Stimulated activated naive CD8-positive, alpha-beta T cell treated with anti-CD3 and anti-CD28 coated beads, Interleukin-15, Interleukin-2, amounts not matched to agents 100 ng/mL and 50 ng/mL, for 24 hours (primary cell): ENCODE measurements at regions not wholly inside any gene's neighbourhood (a gene's known extent, or its start where the extent isn't known, plus 50 kb on each side); places are given as distances from the start of the nearest gene placed in this dataset.

Source experiments
- H3K27ac Mint-ChIP-seq: one replicate; pipeline ENCODE4 v1.8.0; 2021; ENCODE audit warnings: mild to moderate bottlenecking, mixed read lengths
- H3K27me3 Mint-ChIP-seq: one replicate; pipeline ENCODE4 v1.8.0; 2021; ENCODE audit warnings: mixed read lengths
- H3K36me3 Mint-ChIP-seq: one replicate; pipeline ENCODE4 v1.8.0; 2021; ENCODE audit warnings: low read depth, mixed read lengths
- H3K4me1 Mint-ChIP-seq: one replicate; pipeline ENCODE4 v1.8.0; 2021; ENCODE audit warnings: low read depth, mixed read lengths
- H3K4me3 Mint-ChIP-seq: one replicate; pipeline ENCODE4 v1.8.0; 2021; ENCODE audit warnings: mild to moderate bottlenecking, mixed read lengths
- H3K9me3 Mint-ChIP-seq: one replicate; pipeline ENCODE4 v1.8.0; 2021; ENCODE audit warnings: mixed read lengths

DNA sequence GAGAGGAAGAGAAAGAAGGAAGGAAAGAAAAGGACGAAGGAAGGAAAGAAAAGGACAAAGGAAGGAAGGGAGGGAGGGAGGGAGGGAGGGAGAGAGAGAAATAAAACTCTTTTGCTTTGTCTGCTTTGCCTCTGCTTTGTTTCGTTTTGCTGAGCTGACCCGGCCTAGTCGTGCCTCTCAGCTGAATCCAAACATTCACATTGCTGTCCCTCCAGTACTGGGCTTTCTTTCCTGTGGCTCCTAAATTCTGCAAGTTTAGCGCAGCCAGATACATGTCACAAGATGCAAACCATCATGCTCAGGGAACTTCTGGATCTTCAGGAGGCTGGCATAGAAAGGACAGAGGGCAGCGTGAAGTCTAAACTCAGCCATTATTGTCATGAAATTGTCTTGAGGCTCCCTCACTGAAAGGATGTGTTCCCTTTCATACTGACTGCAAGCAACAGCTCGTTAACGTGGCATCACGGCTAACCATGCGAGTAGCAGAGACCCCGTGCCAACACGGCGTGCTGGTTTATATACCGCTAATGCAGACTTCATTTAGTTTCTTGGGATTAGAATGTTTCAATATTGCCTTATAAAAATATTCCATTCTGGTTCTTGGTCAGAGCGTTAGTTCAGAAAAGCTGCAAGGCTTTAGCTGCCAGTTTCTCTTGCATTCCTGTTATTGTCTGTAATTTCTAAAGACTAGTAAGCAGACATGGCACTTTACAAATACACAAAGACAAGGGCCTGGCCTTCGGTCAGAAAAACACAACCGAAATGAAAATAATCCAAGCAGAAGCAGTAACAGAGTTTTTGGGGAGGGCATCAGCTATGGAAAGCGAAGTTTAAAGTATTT, 94.2 kb downstream of the TMEM174 start:
- Mint-ChIP-seq H3K9me3 (no peaks in the 10 kb centered on the region), H3K27me3 (peaks cover 11% of the 10 kb centered on the region), H3K36me3 (no peaks in the 10 kb centered on the region), H3K4me3 (no peak overlapping the region), H3K4me1 (no peaks in the 10 kb centered on the region), H3K27ac (no peak overlapping the region)

DNA sequence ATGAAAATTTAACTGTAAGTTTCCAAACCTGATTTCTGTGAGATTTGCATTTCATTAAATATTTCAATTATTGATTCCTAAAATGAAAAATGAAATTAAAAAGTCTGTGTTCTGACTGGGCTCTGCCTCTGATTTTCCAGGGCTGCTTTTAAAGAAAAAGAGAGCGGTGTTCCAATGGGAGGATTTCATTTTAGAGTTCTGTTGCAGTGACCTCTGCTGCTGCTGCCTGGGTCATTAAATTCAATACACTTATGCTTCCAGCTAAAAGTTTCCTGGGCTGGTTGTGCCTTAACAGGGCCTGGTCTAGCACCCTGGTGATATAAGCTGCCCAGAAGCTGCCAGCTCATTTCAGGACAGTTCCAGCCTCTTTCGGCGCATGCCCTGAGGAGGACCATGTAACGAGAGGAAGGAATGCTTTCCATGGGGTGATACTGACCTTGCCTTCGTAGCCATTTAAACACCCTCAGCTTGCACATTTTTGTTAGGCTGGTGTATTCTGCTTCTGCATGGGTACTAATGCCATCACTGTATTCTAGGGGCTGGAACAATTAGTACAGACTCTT, 93.3 kb downstream of the TMEM174 start:
- Mint-ChIP-seq H3K9me3 (no peaks in the 10 kb centered on the region), H3K4me1 (no peaks in the 10 kb centered on the region), H3K27me3 (peaks cover 11% of the 10 kb centered on the region), H3K36me3 (no peaks in the 10 kb centered on the region), H3K4me3 (no peak overlapping the region), H3K27ac (no peak overlapping the region)

DNA sequence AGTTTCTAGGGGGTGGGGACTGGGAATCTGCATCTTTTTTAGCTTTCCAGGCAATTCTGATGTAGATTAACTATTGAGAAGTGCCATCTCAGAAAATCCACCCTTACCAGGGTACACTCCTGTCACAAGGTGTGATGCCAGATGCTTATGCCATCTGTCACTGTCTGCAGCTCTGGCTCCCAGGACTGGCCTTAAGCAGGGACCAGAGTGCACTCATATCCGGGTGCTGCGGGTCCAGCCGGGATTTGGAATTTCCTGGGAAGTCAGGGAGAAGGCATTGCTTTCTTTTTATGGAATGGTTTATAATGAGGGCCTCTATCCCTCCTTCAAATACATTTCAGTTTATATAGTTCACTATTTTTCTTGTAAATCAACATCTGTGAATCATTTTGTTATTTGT, 92.6 kb downstream of the TMEM174 start:
- H3K4me3 Mint-ChIP-seq = no peak overlapping the region
- H3K9me3 Mint-ChIP-seq = no peaks in the 10 kb centered on the region
- H3K36me3 Mint-ChIP-seq = no peaks in the 10 kb centered on the region
- peaks cover 11% of the 10 kb centered on the region for H3K27me3 Mint-ChIP-seq
- no peaks in the 10 kb centered on the region for H3K4me1 Mint-ChIP-seq
- no peak overlapping the region for H3K27ac Mint-ChIP-seq

DNA sequence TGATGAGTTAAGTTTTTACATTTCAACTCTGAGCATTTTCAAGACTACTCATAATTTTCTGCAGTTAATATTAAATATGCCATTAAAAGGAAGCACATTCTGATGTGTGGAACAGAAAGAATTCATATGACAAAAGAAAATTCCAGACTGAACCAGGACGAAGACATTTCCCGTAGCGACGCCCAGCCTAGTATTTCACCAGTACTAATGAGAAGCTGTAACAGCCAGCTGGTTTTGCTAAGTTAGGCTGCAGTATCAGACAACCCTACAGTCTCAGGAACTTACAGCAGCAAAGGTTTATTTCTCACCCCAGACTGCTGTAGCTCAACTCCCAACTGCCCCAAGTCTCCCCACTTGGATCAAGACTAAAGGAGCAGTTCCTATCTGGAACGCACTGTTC, 91.6 kb downstream of the TMEM174 start:
- H3K27me3 Mint-ChIP-seq = peaks cover 6% of the 10 kb centered on the region
- no peaks in the 10 kb centered on the region for H3K4me1 Mint-ChIP-seq
- H3K27ac Mint-ChIP-seq = no peak overlapping the region
- H3K9me3 Mint-ChIP-seq = no peaks in the 10 kb centered on the region
- H3K36me3 Mint-ChIP-seq = no peaks in the 10 kb centered on the region
- H3K4me3 Mint-ChIP-seq = no peak overlapping the region

DNA sequence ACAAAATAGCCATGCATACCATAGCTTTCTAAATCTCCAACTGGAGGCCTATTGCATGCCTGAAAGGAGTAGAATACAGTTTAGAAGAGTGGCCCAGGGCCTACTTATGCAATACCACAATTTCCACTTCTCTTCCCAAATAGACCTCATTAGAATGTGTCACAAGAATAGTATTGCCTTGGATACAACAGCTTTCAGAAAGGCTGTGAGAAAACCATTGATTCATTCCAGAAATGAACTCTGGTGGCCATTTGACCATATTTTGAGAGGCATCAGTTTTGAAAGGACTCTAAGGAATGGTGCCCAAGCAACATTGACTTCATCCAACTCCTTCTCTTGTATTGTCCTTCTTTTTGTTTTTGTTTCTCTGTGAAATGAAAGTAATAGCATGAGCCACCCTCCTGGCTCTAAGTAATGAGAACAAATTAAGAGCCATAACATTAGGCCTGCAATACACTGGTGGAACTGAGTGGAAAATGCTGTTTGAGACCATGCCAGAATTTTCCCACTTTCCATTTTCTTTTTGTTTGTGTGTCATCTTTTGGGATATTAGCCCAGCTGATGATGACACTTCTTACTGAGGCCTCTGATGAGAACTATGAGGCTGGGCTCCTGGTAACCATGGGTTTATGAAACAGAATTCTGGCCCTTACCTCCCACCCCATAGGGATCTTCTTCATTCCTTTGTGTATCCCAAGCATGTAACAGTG, 90.2 kb downstream of the TMEM174 start:
- Mint-ChIP-seq H3K4me1 (no peaks in the 10 kb centered on the region), H3K27me3 (peaks cover 19% of the 10 kb centered on the region), H3K9me3 (no peaks in the 10 kb centered on the region), H3K36me3 (no peaks in the 10 kb centered on the region), H3K27ac (no peak overlapping the region), H3K4me3 (no peak overlapping the region)

- no peaks in the 10 kb centered on the region for H3K36me3 Mint-ChIP-seq
- no peaks in the 10 kb centered on the region for H3K4me1 Mint-ChIP-seq
- H3K9me3 Mint-ChIP-seq = peaks cover 3% of the 10 kb centered on the region
- peaks cover 44% of the 10 kb centered on the region for H3K27me3 Mint-ChIP-seq
- no peak overlapping the region for H3K4me3 Mint-ChIP-seq
- no peak overlapping the region for H3K27ac Mint-ChIP-seq
Measured at GRCh38 chr5:73256862-73257261, 83.9 kb downstream of the TMEM174 start.

DNA sequence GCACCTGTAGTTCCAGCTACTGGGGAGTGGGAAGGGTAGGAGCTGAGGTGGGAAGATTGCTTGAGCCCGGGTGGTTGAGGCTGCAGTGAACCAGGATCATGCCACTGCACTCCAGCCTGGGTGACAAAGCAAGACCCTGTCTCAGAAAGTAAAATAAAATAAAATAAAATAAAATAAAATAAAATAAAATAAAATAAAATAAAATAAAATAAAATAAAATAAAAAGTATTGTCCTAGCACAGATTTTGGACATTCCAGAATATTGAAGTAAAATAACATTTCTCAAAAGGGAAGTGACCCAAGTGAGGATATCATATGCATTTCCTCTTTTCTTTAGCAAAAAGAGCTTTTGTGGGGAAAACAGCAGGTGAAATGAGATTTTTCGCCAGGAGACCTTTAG, 83.5 kb downstream of the TMEM174 start:
- Mint-ChIP-seq H3K36me3 (no peaks in the 10 kb centered on the region), H3K27ac (no peak overlapping the region), H3K9me3 (peaks cover 3% of the 10 kb centered on the region), H3K4me3 (no peak overlapping the region), H3K4me1 (no peaks in the 10 kb centered on the region), H3K27me3 (peaks cover 46% of the 10 kb centered on the region)

DNA sequence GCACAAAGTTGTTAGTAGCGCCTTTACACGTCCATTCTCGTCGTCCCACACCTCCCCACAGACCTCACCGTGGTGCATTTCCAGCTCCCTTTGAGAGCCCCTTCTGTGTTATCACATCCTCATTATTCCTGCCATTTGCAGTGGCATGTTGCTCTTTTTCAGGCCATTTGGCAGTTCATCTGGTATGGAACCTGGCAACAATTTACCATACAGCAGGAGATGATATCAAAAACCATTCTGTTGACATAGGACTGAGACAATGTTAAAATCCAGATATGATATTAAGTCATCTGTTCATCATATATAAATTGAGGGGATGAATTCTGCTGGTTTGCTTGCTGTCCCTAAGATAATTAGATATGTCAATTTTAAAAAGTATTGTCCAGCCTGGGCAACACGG, 83.0 kb downstream of the TMEM174 start:
- Mint-ChIP-seq H3K27ac (no peak overlapping the region), H3K36me3 (no peaks in the 10 kb centered on the region), H3K4me3 (no peak overlapping the region), H3K9me3 (peaks cover 3% of the 10 kb centered on the region), H3K27me3 (peaks cover 51% of the 10 kb centered on the region), H3K4me1 (no peaks in the 10 kb centered on the region)

- Mint-ChIP-seq H3K36me3 (no peaks in the 10 kb centered on the region), H3K4me1 (no peaks in the 10 kb centered on the region), H3K4me3 (no peak overlapping the region), H3K27ac (no peak overlapping the region), H3K9me3 (peaks cover 3% of the 10 kb centered on the region), H3K27me3 (peaks cover 60% of the 10 kb centered on the region)
Measured at GRCh38 chr5:73254642-73255041, 81.6 kb downstream of the TMEM174 start.

- H3K27ac Mint-ChIP-seq = no peak overlapping the region
- H3K4me1 Mint-ChIP-seq = no peaks in the 10 kb centered on the region
- H3K27me3 Mint-ChIP-seq = peaks cover 57% of the 10 kb centered on the region
- H3K9me3 Mint-ChIP-seq = peaks cover 3% of the 10 kb centered on the region
- H3K4me3 Mint-ChIP-seq = no peak overlapping the region
- H3K36me3 Mint-ChIP-seq = no peaks in the 10 kb centered on the region
Measured at GRCh38 chr5:73253047-73253660, 80.2 kb downstream of the TMEM174 start.

- H3K9me3 Mint-ChIP-seq = no peaks in the 10 kb centered on the region
- H3K4me3 Mint-ChIP-seq = no peak overlapping the region
- H3K27ac Mint-ChIP-seq = no peak overlapping the region
- H3K27me3 Mint-ChIP-seq = peaks cover 64% of the 10 kb centered on the region
- H3K4me1 Mint-ChIP-seq = no peaks in the 10 kb centered on the region
- H3K36me3 Mint-ChIP-seq = no peaks in the 10 kb centered on the region
Measured at GRCh38 chr5:73250645-73251044, 77.7 kb downstream of the TMEM174 start.

DNA sequence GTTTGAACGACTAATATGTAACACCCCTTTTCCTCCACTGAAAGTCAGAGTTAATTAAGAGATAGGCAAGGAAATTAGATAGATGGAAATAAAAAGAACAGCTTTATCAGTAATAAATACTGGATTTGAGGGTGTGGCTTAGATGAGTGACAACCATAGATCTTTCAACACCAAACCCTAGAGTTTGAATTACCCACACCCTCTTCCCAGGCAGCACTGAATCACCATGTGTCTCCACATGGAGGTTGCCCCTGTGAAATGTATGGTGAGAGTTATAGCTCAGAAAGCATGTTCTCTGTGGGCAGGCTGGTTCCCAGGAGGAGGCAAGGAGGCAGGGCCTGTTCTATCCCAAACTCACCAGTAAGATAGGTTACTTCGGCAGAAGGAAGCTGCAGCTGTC, 69.7 kb downstream of the TMEM174 start:
- H3K36me3 Mint-ChIP-seq = no peaks in the 10 kb centered on the region
- H3K9me3 Mint-ChIP-seq = no peaks in the 10 kb centered on the region
- H3K4me1 Mint-ChIP-seq = no peaks in the 10 kb centered on the region
- no peak overlapping the region for H3K4me3 Mint-ChIP-seq
- no peak overlapping the region for H3K27ac Mint-ChIP-seq
- H3K27me3 Mint-ChIP-seq = peaks cover 29% of the 10 kb centered on the region

- Mint-ChIP-seq H3K27ac (no peak overlapping the region), H3K27me3 (peaks cover 38% of the 10 kb centered on the region)
Measured at GRCh38 chr5:73238873-73239272, 65.9 kb downstream of the TMEM174 start.

GRCh38 chr5:73236541-73237128, 63.6 kb downstream of the TMEM174 start:
- H3K27ac Mint-ChIP-seq = no peak overlapping the region
- H3K4me1 Mint-ChIP-seq = peaks cover 21% of the 10 kb centered on the region

More at GRCh38 chr5:73238873-73239272, 65.9 kb downstream of the TMEM174 start:
- H3K36me3 Mint-ChIP-seq = no peaks in the 10 kb centered on the region
- no peaks in the 10 kb centered on the region for H3K9me3 Mint-ChIP-seq
- H3K4me3 Mint-ChIP-seq = no peak overlapping the region
- H3K4me1 Mint-ChIP-seq = peaks cover 1% of the 10 kb centered on the region

GRCh38 chr5:73234204-73234555, 61.2 kb downstream of the TMEM174 start:
- H3K27me3 Mint-ChIP-seq = peaks cover 68% of the 10 kb centered on the region

More at GRCh38 chr5:73236541-73237128, 63.6 kb downstream of the TMEM174 start:
- no peak overlapping the region for H3K4me3 Mint-ChIP-seq
- H3K9me3 Mint-ChIP-seq = no peaks in the 10 kb centered on the region
- no peaks in the 10 kb centered on the region for H3K36me3 Mint-ChIP-seq
- peaks cover 47% of the 10 kb centered on the region for H3K27me3 Mint-ChIP-seq

More at GRCh38 chr5:73234204-73234555, 61.2 kb downstream of the TMEM174 start:
- Mint-ChIP-seq H3K4me1 (peaks cover 22% of the 10 kb centered on the region), H3K9me3 (no peaks in the 10 kb centered on the region), H3K4me3 (peak overlapping the region; percentile 42), H3K36me3 (no peaks in the 10 kb centered on the region), H3K27ac (no peak overlapping the region)
